Stimulated activated CD4-positive, alpha-beta T cell treated with anti-CD3 and anti-CD28 coated beads, Interleukin-4, amount 100 ng/mL, for 48 hours (primary cell): ENCODE measurements at regions not wholly inside any gene's neighbourhood (a gene's known extent, or its start where the extent isn't known, plus 50 kb on each side); places are given as distances from the start of the nearest gene placed in this dataset.
"Not testable (repeated sequence)": the region's sequence is repeated elsewhere in the genome, so short reads cannot be mapped to it uniquely, and the experiment has no call there.

ENCODE experiments used
- DNase-seq, 2 donors: peaks; one replicate each; pipeline ENCODE4 v3.0.0-alpha.2; 2020; ENCODE audit warnings: low read depth in 2 of 2

DNA sequence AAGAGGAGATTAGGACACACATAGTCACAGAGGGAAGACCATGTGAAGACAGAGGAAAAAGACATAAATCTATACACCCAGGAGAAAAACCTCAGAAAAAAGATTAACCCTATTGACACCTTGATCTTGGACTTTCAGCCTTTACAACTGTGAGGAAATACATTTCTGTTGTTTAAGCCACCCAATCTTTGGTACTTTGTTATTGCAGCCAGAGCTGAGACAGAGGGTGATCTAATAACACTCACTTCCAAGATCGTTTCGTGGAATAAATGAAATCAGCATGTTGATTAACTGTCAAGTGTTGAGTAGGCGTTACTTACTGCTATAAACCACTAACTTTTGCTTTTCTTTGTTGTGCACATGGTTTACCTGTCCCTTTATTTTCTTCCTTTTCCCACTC is 361.2 kb upstream of the RIOK2 start:
- no peak for DNase-seq

DNA sequence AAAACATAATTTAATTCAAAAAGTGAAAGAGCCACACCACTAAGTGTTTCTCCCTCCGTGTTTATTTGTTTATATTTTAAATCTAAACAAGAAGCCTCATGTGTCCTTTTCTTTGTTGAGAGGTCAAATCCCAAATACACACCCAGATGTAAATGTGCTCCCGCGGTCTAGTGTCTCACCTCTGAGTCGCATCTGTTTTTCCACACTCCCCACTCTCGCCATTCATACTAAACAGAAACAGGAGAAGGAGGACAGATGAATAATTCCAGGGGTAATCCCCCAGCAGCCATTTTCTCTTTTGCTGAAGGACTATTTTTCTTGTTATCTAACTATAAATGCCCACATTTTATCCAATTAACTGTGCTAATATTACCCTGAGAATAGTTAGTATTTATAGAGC is 361.6 kb upstream of the RIOK2 start:
- DNase-seq: no peak

DNA sequence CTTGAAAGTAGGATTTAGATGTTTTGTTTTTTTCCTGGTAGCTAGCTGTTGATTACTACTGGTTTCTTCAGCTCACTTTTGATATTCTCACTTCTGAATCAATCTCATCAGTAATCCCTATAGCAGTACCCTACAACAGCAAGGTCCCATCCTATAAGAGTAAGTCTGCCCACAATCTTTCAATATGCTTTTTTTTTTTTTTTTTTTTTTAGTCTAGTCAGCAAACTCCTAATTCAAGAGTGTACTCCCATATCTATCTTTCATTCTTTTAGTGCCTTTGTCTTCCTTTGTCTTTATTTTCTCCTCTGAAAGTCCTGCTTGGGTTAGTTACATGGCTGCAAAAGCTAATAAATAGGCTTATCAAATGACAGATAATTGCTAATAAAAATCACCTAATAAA is 362.4 kb upstream of the RIOK2 start:
- DNase-seq: no peak

DNA sequence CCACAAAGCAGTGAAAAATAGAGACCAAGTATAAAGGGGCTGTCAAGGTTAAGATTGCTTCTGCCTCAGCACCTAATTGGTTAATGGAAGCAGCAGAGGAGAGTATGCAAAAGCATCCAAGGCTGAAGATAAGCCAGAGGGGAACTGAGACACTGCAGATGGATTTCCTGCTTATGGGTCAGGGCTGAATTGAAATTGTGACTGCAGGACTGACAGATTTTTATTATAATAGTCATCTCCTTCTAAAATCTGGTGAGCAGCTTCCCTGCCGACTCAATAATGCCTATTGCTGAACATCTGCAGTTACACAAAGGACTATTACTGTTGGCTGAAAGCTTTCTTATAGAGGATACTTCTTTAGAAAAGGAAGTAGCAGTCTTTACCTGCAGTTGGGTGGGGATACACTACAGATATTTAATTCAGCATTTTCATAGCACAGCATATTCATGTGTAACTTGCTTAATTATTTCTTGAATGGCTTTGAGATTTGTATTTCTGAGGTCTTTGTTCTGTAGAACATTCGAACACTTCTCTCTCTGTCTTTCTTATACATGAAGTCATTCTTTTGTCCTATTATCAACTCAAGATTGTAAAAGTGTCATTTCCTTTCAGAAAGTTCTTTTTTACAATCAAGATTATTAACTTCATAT is 363.0 kb upstream of the RIOK2 start:
- no peak for DNase-seq

DNA sequence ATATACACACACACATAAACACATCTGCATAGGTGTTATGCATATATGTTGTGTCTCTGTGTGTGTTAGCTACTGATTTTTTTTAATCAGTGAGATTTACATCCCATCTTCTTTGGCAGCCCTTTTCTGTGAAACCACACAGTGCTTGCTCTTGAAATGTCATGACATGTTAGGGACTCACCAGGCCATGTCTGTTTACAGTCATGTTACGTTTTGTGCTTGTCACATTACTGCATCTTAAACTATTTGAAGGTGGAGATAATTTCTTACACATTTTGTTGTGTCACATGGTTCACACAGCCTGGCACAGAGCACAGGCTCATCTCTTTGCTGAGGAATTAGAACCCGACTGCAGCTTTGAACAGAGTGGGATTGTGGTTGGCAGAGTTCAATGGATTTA is 364.4 kb upstream of the RIOK2 start:
- DNase-seq: no peak

DNA sequence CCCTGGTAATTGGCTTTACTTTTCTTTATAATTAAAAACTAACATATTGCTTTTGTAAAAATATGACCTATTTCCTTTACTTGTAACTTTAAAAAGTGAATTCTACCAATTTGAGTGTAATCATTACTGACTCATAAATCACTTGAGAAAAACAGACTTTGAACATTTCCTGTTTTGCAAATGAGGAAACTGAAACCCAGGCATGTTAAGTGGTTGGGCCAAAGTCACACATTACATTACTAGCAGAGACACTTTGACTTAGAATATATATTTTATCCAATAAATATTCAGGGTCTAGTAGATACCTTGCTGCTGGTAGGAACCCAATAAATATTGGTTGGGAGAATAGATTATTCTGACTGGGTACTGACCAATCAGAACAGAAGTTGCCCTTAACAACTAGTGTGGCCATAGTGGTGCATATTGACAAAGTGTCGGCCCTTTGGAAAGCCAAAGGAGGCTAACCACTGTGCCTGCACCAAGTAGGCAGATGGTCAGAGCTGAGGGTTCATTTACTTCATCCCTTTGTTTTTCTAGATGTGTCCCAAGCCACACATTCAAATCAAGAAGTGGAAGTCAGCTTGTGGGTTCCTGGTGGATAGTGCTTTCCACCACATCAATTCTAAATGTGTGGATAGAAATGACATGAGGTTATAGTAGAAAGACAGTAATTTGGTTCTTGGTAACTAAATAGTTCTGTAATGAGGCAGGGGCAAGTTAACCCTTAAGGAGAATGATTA is 365.1 kb upstream of the RIOK2 start:
- DNase-seq: no peak

DNA sequence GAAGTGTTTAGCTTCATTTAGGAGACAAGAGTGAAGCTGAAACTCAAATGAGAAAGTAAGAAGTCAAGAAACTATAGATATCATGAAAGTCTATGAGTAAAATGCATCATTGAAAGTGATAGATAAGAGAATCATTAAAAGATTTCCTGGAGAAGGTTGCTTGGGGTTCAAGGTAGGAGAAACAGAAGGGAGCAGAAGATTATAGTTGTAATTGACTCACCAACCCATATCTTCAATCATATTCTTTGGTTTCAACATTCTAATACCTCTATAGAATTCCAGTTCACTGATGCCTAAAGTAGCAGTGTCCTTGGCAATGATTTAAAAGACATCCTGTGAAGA is 365.7 kb upstream of the RIOK2 start:
- DNase-seq: no peak

DNA sequence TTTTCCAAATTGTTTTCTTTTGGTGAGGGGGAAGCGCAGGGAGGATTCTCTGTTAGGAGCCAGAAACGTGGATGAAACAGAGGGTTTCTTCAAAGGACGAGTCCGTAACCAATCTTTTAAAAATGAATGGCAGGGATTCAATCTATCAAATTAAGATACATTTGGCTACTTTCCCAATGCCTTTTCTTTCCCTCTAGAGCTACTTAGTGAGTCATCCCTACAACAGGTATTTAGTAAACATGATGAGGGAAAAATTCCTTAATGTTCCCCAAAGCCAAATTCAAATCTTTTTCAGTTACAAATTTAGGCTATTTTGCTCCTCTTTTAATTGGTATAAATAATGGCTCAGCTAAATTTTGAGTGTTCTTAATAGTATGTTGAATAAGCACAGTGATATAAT is 366.4 kb upstream of the RIOK2 start:
- no peak for DNase-seq

DNA sequence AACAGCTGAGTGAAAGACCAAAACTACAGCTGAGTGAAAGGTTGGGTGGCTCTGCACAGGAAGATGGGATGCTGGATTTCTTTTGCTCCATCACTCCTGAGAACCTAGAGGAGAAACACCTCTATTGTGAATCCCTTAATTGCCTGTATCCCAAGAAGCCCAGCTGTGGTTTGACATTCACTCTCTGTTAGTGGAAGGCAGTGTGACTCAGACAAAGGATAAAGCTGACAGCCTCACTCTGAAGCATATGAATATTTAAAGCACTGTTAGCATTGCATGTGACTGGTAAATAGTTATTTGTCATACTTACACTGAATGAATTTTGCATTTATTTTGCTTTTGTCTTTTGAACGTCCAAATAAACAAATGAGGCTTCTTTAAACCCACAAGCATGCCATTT is 367.1 kb upstream of the RIOK2 start:
- DNase-seq: no peak

DNA sequence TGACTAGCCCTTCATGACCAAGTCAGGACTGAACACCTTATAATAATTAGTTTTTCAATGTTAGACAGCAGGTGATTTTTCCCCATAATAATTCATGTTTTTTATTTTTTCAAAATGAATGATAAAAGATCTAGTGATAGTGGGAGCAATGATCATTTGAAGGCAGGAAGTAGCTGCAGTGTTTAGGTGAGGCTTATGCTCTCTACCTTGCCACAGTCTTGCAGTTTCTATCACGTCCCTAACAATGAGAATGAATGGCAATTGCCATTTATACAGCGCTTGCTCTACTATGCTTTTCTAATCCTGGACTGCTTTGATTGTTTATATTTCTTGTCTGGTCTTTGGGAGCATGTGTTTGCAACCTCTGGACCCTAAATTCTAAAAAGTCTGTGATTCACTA is 367.8 kb upstream of the RIOK2 start:
- no peak for DNase-seq

DNA sequence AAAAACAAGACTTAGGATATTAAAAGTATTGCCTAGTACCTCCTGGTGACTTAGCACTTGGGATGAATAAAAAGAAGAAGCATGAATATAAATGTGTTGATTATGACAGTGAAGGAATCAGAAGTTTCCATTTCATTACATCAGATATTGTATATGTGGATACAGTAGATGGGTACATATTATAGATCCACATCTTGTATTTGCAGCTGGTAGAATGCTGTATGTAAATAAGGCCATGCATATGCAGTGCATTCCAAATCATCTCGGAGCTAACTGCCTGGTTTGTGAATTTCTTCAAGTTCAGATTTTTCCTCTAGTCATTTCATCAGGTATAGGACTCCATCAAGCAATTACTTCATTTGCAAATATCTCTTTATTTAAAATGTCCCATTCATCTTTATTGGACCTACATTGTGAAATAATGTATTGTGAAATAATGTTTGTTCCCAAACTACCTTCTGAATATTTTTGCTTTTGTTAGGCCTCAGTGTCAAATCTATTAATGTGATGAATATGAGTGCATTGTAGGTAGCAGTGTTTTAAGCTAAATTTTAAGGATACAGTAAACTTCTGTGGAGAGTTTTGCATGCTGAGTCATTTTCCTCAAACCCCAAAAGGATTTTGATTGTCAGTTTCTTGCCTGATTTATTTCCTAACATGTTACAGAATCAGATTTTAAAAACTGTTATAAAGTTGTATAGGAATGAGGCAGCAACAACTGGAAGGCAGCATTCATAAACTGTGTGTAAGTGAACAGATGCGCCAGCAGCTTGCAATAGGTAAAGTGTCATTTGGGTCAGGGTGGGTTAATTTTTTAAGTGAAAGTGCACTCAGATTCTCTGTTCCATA is 370.8 kb upstream of the RIOK2 start:
- DNase-seq: no peak

DNA sequence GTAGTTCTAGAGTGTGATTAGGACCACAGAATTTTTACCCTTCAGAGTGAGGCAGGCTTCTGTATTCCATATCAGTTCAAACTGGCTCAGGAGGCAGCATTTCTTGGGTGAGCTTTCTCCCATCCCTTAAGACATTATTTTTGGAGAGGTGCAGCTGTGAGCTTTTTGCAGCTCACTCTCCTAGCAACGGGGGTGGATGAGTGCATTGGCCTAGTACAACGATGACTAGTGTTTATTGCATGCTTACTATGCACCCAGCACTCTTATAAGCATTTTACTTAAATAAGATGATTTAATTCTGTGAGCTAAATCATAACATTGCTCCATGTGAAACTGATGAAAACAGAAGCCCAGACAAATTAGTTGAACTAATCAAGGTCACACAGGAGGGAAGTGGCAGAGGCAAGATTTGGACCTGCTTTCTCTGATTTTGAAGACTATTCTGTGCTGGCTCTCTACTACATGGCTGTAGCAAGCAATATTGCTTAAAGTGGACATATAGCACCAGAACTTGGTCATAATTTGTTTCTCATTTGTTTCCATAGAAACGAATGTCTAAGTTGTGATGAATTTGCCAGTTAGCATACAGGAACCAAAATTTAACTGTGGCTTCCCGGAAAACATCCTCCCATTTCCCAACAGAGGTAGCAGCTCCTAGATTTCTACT is 372.1 kb upstream of the RIOK2 start:
- no peak for DNase-seq

DNA sequence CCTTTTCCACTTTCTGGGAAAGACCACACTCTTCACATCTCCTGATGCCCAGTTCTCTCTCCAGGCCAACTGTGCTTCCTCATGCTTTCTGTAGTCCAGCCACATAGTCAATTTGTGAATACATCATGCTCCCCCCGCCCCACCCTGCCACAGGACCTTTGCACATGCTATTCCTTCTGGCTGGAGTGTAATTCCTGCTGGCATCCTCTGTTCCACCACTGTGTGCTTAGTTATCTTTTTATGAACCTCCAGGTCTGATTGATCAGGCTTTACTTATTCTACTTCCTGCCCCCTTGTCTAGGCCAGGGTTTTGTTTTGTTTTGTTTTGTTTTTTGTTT is 372.6 kb upstream of the RIOK2 start:
- DNase-seq: no peak

DNA sequence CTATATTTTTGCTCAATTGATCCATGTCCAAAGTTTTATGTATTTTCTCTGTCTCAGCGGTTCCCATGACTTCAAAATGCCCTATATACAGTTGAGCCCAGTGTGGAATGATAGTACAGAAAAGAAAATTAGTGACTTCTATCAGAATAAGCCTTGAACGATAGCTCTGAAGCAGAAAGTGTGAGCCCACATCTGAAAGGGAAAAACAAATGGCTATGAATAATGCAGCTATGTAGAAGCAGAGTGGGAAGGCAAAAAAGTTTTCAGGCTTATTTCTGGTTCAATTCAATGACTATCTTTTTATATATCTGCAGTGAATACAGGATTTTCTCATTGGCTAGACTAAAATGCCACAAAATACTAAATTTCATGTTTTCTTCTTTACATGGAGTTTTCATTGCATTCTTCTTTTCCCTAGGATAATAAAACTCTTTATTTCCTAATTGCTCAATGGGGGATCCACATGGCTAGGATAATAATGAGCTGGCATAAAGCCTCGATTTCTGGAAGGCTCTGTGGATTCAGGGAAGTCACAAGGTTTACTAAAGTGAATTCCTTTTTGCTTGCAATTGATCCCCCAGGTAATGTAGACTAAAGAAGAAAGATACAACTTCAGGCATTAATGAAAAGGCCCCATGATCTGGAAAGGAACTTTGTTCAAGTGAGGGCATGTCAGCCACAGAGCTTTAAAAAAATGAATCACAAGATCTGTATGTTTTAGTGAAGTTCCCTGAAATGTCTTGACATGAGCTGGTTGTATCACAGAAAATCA is 377.0 kb upstream of the RIOK2 start:
- DNase-seq: no peak

DNA sequence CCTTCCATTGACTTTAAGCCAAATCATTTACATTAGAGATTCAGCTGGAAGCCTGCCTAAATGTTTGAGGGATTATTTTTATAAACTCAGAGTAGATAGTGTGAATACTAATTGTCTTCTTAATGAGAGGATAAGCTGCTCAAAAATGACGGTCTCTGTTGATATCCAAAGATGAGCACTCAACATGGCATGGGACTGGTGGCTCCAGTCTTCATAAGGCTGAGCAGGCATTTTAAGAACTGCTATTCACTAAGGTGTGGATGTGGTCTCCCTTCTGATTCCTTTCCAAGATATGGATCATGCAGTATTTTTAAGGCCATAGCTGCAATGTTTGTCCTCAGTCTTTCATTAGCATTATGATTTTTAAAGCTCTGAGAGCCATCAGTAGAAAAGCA is 377.5 kb upstream of the RIOK2 start:
- DNase-seq: no peak

DNA sequence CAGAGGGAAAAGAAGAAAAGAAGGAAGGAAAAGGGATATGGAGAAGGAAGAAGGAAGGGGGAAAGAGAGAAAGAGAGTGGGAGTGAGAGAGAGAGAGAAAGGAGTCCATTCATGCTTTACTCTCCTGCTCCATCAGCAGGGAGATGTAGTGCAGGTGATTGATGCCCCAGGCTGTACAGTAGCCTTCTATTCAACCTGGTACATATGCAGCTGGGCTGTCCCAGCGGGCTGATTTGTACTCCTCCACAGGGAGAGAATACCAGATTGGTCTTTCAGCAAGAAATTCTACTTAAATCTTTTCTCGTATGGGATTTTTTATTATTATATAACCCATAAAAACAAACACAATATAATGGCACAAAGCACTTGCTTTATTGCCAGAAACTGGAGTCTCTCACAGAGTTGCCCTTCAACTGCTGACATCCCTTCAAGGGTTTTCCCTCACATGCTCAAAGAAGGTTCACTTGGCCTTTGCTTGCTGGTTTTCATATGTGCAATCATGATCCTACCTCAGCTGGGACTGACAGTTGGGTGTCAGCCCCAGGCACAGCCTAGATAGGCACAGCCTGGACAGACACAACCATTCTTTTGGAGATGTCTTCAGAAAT is 380.1 kb upstream of the RIOK2 start:
- no peak for DNase-seq

DNA sequence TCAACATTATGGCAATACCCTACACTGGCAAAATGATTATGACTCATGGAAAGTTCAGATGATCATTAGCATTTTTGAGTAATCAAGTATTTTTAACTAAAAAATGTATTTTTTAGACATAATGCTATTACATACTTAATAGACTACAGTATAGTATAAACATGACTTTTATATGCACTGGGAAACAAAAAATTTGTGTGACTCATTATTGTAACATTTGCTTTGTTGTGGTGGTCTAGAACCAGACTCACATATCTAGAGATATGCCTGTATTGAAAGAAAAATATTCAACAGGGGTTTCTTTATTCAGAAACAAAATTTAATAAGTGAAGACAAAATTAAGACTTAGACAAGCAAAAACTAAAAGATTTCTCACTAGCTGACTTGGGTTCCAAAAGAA is 385.3 kb upstream of the RIOK2 start:
- DNase-seq: no peak

DNA sequence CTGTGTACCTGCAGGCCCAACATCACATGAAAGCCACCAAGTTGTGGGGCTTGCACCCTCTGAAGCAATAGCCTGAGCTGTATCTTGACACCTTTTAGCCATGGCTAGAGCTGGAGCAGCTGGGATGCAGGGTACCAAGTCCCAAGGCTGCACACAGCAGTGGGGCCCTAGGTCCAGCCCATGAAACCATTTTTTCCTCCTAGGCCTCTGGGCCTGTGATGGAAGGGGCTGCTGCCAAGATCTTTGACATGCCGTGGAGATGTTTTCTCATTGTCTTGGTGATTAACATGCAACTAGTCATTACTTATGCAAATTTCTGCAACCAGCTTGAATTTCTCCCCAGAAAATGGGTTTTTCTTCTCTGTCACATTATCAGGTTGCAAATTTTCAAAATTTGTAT is 387.2 kb upstream of the RIOK2 start:
- DNase-seq: no peak

DNA sequence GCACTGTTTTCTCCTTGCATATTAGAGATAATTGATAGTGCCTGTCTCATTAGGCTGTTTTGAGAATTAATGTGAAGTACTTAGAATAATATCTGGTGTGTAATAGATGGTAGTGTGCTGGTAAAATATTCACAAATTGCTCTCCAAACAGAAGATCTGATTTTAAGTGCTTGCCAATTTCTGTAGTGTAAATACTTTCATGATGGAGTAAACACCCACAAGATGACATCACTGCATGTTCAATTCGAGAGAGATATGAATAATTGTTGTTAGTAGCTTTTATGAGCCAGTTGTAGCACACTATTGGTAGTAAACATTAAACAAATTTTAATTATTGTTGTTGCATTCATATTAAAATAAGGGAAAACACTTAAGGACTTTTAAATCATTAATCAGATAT is 392.3 kb upstream of the RIOK2 start:
- no peak for DNase-seq

DNA sequence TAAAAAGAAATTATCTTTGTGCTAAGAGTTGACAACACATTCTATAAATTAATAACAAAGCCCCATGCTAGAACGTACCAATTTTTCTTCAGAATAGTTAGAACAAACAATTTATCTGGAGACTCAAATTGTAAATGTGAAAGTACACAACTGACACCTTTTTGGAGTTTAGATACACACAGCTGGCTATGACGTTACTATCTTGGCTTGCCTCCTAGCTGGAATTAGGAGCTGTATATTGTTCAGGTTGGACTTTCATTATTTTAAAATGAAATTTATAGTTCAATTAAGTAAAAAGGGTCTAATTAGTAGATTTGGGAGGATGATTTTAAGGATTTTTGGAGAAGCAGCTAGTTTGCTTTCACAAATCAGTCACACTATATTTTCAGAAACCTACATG is 393.9 kb upstream of the RIOK2 start:
- no peak for DNase-seq

DNA sequence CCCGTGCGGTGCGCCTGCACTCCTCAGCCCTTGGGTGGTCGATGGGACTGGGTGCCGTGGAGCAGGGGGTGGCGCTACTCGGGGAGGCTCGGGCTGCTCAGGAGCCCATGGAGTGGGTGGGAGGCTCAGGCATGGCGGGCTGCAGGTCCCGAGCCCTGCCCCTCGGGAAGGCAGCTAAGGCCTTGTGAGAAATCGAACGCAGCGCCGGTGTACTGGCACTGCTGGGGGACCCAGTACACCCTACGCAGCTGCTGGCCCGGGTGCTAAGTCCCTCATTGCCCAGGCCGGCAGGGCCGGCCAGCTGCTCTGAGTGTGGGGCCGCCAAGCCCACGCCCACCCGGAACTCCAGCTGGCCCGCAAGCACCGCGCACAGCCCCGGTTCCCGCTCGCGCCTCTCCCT is 396.9 kb upstream of the RIOK2 start:
- not testable (repeated sequence) for DNase-seq
